Fibroblast of skin of back (primary cell): ENCODE measurements at regions not wholly inside any gene's neighbourhood (a gene's known extent, or its start where the extent isn't known, plus 50 kb on each side); places are given as distances from the start of the nearest gene placed in this dataset.
"Not testable (repeated sequence)": the region's sequence is repeated elsewhere in the genome, so short reads cannot be mapped to it uniquely, and the experiment has no call there.

Experiments
- DNase-seq: peaks from one replicate; pipeline ENCODE4 v3.0.0-alpha.2; 2013

DNA sequence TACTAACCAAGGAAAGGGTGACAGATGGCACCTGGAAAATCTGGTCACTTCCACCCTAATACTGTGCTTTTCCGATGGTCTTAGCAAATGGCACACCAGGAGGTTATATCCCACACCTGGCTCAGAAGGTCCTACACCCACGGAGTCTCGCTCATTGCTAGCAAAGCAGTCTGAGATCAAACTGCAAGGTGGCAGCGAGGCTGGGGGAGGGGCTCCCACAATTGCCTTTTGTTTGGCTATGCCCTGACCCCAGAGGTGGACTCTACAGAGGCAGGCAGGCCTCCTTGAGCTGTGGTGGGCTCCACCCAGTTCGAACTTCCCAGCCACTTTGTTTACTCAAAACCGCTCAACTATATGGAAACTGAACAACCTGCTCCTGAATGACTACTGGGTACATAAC lies 50.3 kb upstream of the UGT2B15 start:
- DNase-seq: not testable (repeated sequence)

DNA sequence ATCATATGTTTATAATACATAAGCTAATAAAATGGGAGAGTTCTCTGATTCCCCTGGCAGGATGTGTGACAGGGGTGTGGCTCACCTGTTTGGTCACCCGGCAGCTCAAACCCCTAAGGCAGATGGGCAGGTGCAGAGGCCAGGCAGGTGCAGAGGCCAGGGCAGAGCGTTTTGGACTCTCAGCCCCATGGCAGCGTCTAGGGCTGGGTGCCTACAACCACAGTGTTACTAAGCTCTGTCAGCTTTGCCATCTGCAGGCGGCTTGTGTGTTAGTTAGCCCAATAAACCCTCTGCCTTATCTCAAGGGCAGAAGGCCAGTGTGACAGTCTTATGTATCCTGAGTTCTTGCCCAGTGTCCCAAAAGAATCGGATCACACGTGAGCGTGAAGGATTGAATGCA lies 54.0 kb upstream of the UGT2B15 start:
- DNase-seq: no peak

GRCh38 chr4:68724922-68725321 lies 54.5 kb upstream of the UGT2B15 start:
- DNase-seq: no peak

DNA sequence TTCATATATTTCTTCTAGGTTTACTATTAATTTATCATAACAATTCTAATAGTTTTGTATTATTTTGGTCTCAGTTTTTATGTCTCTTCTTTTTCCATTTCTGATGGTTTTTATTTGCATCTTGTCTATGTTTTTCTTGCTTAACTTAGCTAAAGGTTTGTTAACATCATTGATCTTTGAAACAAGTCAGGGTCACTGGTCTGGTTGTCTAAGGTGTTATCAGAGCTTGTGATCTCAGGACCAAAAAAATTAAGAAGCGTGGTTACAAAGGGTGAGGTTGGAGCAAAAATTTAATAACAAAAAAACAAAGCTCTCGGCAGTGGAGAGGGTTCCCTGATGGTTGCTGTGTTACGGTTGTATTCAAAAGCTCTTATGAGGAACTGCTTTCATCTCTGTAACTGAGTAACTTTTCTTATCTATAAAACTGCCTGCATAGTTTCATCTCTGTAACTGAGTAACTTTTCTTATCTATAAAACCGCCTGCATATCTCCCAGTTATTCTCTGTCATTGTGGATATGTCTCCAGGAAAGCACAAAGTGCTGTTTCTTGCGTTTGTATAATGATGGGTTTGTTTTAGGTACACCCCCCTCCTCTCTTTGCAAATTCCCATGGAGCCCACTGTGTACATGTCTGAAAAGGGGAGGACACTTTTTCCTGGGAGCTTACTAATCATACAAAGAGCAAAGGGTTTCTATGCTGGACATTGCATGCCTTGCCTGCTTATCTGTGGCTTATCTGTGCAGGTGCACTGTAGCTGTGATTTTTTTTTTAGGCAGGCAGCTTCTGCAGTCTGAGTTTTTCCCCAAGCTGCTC lies 62.4 kb upstream of the UGT2B15 start:
- no peak for DNase-seq

- no peak for DNase-seq
Observed at GRCh38 chr4:68734095-68734494, 63.6 kb upstream of the UGT2B15 start.

DNA sequence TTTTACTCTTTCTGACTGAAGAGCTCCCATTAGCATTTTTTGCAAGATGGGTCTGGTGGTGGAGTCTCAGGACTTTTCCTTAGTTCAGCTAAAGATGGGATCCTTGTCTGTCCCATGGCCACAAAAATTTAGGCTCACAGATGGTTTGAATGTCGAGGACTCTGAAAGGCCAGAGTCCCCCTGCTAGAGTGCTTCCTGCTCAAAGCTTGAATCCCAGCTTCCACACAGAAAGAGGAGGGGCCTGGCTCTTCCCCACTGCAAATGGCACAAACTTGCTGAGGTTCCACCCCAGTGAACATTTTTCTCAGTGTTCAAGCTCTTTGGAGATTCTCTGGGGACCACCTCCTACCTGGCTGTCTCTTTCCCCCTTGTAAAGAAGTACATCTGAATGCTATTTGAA lies 64.7 kb upstream of the UGT2B15 start:
- no peak for DNase-seq

- no peak for DNase-seq
Observed at GRCh38 chr4:68736813-68737212, 66.4 kb upstream of the UGT2B15 start.

DNA sequence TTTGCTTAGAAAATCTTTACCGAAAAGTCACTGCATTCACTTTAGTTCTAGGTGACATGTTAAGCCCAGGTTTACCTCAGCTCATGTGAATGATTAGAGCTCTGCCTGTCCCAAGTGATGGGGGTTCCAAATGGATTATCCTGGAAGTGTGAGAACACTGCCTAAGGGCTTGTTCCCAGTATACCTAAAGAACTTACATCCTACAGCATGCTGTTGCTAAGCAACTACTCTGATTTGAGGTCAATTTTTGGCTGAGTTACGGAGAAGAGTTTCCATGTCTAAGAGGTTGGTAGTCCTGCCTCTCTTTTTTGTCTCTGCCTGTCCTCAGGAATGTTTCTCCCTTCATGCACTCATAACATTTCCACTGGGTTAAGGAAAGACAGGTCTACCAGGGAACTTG lies 67.6 kb upstream of the UGT2B15 start:
- DNase-seq: no peak

- DNase-seq: no peak
Observed at GRCh38 chr4:68744368-68744767, 71.4 kb upstream of the UGT2B10 start.

GRCh38 chr4:68748181-68748991 lies 67.4 kb upstream of the UGT2B10 start:
- DNase-seq: peak; percentile 14

DNA sequence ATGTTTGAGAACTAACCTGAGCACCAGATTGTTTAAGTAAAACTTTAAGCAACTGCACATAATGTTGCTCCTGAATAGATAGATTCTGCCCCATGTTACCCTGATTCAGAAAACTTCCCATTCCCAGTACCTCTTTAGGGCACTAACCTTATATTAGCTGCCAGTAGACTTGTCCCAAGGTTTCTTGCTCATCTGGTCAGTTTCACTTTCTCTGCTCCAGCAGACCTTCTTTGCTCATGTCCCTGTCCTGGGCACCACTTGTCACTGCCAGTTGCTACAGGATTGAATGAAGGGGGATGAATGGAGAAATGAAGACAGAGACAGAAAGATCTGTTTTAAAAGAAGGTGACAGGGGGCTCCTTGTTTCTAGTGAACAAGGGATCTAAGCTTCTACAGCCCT lies 65.2 kb upstream of the UGT2B10 start:
- DNase-seq: no peak

DNA sequence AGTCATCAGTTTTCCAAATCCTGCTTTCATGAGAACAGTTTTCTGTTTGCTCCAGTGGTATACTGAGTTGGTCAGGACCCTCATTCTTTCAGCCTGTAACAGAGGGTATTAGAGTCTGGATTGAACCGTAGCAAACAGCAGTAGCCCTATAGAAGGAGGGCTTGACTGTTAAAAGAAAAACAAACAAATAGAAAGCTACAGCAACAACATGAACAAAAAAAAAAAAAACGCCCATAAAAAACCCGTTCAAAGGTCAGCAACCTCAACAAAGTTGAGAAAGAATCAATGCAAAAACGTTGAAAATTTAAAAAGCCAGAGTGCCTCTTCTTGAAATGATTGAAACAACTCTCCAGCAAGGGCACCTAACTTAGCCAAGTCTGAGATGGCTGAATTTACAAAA lies 64.7 kb upstream of the UGT2B10 start:
- DNase-seq: no peak

DNA sequence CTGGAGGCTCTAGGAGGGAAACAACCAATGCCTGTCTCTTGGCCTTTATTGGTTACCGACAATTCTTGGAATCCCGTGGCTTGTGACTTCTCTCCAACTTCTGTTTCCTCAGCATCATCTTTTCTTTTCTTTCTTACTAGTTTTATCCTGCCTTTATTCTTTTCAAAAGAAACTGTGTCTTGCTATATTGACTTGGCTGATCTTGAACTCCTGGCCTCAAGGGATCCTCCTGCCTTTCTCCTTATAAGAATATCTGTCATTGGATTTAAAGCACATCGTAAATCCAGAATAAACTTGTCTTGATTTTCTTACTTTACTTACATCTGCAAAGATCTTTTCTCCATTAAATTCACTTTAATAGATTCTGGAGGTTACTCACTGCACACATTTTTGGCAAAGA lies 49.9 kb upstream of the UGT2B10 start:
- no peak for DNase-seq
